GM21526 (cell line): ENCODE measurements at regions not wholly inside any gene's neighbourhood (a gene's known extent, or its start where the extent isn't known, plus 50 kb on each side); places are given as distances from the start of the nearest gene placed in this dataset.
"Not testable (repeated sequence)": the region's sequence is repeated elsewhere in the genome, so short reads cannot be mapped to it uniquely, and the experiment has no call there.

Experiments used
- ATAC-seq: cut with Tn5 transposase; IDR thresholded peaks from one replicate; pipeline ENCODE4 v1.9.1; 2021; ENCODE audit warnings: moderate library complexity; ENCODE audit not compliant: unreplicated experiment, low FRiP score

DNA sequence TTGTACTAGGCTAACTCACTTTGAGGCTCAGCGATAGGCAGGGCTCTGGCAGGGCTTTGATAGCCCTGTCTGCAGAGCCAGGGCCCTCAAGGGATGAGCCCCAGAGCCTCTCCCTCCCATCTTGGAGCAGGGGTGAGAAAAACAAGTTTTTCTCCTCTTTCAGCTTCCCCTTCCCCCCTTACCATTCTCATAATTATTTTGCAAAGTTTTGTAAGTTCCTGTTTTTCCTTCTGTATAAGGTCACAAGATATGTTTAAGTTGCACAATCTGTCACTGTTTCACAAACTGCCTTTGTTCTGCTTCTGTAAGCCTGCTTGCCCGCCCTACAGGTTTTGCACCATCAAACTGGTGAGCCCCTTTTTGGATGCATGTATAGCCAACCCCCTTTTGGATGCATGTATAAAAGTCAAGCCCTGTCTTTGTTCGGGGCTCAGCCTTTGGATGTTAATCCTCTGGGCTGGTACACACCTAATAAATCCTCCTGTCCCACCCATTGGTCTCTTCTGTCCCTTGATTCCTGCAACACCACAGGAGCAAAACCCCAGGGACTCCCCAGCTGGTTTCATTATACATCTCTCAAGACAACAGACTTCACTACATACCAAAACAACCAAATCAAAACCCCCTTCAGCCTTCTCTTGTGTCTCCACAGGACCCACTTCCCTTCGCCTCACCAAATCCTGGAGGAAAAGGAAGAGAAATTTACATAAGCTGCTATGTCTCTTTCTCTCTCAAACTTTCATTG is 52.5 kb upstream of the RESF1 start:
- no peak for ATAC-seq

DNA sequence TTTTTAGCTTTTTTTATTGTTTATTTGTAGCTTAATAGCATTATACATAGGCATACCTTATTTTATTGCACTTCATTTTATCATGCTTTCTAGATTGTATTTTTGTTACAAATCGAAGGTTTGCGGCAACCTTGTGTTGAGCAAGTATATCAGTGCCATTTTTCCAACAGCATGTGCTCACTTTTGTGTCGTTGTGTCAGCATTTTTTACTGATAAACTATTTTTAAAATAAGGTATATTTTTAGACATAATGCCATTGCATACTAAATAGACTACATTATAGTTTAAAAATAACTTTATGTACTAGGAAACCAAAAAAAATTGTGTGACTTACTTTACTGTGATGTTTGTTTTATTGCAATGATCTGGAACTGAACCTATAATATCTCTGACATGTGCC is 56.2 kb upstream of the RESF1 start:
- no peak for ATAC-seq

DNA sequence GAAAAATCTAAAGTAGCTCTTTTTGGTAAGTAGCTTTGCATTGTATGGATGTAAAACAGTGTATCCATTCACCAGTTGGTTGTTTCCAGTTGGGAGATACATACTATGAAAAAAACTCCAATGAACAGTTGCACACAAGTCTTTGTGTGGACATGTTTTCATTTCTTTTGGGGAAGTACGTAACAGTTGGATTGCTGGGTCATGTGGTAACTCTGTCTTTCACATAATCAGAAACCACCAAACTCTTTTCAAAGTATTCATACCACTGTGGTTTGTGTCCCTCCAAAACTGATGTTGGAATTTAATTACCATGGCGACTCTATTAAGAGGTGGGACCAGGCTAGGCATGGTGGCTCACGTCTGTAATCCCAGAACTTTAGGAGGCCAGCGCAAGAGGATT is 58.9 kb upstream of the RESF1 start:
- ATAC-seq, result no peak

DNA sequence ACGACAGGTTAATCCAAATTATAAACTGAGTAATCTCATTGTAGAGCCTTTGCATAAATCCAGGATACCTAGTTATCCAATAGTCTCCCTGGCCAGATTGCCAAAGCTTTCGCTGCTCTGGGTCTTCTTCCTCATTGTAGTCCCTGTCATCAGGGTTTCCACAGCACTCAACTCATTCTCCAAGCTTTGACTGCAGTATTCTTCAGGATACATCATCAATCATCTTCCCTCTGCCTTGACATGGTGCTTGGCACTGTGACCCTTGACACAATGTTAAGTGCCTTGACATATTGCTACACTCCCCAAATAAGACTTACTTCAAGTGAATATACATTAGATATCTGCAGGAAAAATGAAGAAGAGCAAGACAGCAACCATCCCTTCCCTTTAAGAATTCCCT is 60.1 kb upstream of the RESF1 start:
- no peak for ATAC-seq

DNA sequence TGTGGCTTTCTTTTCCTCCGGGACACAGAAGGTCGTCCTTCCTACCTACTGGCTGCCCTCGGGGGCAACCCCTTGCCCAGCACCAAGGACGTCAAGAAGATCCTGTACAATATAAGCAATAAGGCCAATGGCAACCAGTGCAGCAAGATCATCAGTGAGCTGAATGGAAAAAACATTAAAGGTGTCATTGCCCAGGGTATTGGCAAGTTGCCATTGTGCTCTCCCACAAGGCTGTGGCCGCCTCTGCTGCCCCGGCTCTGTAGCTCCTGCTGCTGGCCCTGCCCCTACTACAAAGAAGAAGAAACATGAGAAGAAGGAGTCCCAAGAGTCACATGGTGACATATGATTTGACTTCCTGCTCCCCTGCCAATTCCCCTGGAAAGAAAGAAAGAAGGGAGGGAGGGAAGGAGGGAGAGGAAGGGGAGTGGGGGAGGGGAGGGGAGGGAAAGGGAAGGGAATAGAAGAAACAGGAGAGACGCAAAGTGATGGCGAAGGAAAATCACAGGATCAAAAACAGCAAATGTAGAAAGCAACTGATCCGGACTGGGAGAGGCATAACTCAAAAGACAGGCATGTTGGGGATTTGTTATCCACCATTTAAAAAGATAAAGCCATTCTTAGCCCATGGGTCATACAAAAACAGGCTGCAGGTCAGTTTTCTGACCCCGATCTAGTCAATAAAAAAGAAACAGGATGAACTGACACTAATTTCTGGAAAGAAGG is 61.3 kb upstream of the RESF1 start:
- ATAC-seq, result no peak

DNA sequence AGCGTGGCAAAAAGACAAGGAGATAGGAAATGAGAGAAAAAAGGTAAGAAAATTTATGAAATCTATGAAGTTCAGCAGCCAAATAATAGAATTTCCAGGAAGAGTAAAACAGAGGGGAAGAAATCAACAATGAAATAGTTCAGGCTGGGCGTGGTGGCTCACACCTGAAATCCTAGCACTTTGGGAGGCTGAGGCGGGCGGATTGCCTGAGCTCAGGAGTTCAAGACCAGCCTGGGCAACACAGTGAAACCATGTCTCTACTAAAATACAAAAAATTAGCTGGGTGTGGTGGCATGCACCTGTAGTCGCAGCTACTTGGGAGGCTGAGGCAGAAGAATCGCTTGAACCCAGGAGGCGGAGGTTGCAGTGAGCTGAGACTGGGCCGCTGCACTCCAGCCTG is 62.1 kb upstream of the RESF1 start:
- not testable (repeated sequence) for ATAC-seq

DNA sequence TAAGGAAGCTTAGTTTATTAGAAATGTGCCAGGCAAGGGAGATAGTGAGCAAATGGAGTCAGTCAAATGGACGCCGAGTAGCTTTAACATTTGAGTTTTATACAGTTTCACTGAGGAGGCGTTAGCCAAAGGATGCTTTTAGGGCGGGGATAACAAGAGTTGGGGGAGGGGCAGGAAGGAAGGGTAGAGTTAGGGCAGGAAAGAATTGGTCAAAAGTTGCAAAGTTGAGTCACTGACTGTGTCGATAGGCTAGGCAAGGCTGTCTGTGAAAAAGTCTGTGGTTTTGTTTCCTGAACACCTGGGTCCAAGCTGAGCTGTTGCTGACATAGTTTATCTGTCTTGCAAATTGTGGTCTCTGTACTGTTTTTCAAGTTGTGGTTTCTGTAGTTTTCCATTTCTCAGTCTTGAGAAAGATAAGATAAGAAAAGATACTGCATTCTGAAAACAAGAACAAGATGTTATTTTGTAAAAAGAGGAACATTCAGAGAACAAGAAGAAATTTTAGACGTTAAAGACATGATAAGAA is 62.6 kb upstream of the RESF1 start:
- ATAC-seq, result peak; percentile 99

DNA sequence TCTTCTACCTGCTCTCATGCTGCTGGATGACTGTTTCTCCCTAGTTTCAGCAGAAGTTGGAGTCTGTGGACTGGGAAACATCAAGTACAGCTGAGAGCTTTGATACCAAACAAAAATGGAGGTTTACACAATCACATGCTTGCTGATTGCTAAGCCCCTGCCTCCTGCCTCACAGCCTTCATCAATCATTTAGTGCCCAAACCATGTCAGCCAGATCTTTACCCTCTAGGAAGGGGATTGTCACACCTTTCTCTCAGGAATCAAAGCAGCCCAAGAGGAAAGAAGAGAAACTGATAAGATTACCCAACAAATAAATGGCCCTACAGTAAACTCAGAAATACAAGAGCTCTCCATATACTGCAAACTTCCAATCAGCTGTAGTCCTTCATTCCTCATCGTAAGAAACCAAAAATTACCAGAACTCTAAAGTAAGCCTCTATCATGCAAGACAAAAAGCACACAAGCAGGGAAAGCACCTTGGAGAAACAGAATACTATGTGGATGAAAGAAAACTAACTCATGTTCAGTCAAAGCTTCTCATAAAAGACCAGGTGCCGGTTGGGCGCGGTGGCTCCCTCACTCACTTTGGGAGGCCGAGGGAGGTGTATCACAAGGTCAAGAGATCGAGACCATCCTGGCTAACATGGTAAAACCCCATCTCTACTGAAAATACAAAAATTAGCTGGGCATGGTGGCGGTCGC is 63.6 kb upstream of the RESF1 start:
- ATAC-seq, result no peak

DNA sequence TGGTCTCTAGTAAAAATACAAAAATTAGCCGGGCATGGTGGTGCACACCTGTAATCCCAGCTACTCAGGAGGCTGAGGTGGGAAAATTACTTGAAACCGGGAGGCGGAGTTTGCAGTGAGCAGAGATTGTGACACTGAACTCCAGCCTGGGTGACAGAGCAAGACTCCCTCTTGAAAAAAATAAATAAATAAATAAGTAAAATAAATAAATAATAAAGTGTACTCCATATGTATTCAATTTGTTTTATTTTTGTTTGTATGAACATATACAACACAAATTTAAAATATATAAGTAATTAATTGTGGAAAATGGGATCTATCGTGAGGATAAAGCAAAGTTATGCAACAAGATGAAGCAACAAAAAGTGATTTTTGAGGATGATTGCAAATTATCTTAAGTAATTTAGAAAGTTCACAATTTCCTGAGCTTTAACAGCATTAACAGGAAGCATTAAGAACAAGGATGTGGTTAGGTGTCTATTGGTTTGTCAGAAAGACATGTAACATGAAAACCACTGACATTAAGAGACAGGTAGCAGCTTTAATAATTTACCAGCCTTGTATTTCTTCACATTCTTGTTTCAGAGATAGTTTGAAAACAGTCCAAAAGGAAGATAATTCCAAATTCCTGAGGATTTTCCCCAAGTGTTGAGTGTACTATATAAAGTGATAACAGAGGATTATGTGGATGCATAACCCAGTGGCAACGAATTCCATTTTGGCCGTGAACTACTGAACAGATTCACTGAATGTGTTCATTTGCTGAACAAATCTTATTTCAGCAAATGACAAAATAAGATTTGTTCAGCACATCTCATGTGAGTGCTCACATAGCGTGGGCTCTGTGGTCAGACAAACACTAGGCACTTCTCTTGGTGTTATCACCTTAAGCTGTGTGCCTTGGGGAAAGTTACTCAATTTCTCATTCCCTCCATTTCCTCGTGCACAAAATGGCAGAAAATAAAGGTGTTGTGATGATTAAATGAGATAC is 68.6 kb upstream of the RESF1 start:
- ATAC-seq, result no peak

DNA sequence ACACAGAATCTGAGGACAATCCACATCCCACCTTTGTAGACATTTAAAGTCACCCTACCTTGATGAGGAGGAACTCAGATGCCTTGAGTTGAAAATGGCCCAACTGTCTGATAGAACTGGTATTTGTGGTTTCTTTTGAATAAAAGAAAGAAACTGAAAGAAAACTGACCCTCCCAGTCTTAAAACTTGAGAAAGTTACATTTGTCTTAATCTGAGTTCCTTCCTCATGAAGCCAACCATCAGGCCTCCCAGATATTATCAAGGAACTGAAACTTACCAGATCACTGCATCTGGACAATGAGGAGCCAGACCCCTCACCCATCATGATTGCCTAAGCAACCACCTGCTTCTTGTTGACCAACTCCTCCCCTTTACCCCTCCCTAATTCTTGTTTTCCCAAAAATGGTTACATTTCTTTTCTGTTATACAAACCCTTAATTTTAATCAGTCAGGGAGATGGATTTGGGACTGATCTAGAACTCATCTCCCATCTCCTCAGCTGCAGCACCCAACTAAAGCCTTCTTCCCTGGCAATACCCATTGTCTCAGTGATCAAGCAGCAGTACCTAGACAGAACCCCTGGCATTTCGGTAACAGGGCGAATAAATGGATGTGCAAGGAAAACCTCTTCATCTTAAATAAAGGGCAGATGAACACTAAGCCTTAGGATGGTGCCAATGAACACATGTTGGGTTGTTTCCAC is 72.0 kb upstream of the RESF1 start:
- ATAC-seq, result no peak

DNA sequence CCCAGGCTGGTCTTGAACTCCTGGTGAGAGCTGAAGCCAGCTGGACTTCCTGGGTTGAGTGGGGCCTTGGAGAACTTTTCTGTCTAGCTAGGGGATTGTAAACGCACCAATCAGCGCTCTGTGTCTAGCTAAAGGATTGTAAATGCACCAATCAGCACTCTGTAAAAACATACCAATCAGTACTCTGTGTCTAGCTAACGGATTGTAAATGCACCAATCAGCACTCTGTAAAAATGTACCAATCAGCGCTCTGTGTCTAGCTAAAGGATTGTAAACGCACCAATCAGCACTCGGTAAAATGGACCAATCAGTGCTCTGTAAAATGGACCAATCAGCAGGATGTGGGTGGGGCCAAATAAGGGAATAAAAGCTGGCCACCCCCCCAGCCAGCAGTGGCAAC is 76.5 kb upstream of the RESF1 start:
- ATAC-seq, result not testable (repeated sequence)

DNA sequence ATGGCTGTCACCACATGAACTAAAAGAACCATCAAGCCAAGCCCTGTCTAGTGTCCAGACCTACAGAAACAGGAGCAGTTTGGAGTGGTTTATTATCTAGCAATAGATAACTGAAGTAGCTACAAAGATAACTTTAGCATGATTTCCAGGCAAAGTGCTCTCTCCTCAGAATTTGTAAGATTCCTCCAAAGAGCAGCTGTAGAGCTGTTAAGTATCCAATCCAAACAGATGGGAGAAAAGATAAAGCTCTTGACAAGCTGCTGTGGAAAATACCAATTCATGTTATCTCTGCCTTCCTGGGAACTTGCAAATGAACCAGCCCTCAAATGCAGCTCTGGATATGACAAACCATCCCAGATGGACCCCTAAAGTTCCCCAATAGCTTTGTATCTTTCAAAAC is 78.9 kb upstream of the RESF1 start:
- no peak for ATAC-seq

DNA sequence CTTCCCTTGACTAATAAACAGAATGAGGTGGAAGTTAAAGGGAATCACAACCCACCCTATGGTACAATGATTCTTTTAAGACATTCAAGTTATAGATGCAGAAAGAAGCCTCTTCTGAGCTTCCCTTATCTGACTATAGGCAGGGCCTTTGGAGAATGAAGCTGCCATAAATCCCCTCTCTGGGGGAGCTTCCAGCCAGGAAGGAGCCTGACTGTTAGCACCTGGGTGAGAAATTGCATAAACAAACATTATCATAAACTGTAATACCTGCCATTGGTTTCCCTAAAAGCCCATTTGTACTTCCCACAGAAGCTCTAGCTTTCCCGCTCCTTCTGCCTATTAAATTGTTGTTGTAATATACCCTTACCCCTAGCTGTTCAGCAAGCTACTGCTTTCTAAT is 81.3 kb upstream of the RESF1 start:
- no peak for ATAC-seq

DNA sequence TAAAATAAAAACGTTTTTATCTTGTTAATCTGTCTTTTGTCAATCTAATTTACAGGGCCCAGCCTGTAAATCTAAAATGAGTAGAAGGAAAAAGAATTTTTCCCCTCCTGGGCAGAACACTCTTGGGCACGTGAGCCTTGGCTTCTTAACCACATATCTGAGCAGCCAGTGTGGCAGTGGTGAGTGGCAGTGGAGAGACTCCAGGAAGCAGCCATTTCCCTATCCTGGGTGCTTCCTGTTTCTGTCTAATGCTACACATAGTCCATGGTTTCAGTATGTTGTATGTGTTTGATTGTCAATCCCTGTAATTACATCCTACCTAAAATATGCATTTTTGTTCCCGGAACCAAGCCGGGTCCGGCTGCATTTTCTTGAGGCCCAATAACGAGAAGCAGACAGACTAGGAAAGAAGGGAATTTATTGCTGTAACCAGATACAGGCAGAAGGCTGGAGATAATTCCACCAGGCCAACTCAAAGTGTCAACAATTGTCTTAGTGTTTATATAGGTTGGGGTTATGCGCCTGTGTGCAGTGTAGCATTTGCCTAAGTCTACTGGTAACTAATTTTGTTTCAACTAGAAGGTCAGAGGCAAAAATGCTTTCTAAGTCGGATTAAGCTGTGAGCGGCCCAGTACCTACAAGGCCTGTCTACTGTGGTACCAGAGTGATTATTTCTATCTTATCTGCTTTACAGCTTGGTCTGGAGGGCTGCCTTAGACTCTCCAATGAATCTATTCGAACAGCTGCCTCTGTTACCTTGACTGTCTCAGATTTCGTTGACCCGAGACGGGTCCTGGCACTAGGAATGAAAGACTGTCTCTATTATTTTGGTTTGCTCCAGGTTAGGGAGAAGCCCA is 82.4 kb upstream of the RESF1 start:
- no peak for ATAC-seq

DNA sequence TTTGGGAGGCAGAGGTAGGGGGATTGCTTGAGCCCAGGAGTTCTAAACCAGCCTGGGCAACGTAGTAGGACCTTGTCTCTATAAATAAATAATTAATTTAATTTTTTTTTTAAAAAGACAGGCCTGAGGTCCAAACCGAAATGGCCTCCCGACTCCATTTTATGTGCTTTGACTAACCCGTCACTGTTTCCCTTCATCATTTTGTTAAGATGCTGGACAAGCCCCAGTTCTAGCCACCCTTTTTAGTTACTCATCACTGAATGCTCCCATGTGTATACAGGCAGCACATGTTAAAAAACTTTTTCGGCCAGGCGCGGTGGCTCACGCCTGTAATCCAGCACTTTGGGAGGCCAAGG is 83.6 kb upstream of the RESF1 start:
- ATAC-seq, result no peak

DNA sequence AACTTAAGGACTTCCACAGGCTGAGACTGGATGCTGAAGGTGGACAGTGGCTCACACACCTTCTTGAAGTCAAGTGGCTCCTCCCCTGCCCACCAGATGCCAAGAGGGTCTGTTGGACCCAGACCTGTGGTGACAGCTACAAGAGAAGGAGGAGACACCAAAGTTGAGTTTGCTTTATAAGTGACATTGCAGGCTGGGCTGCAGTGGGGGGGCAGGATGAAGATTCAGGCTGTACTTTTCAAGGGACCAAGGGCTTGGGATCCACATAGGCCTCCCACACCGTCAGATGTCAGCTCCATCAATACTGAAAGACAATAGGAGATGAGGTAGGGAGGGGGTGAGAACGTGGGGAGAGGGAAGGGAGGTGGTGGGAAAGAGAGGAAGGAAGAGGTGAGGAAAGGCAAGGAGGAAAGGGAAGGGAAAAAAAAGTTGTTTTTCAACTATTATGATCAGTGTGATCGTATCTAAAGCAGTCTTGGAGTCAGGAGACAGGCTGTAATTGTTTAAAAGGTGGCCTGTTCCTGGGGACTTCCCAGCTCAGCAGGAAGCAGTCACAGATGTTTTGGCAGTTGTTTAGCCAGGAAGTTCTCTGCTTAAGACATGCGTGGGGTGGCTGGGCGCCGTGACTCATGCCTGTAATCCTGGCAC is 84.1 kb upstream of the RESF1 start:
- peak; percentile 74 for ATAC-seq

DNA sequence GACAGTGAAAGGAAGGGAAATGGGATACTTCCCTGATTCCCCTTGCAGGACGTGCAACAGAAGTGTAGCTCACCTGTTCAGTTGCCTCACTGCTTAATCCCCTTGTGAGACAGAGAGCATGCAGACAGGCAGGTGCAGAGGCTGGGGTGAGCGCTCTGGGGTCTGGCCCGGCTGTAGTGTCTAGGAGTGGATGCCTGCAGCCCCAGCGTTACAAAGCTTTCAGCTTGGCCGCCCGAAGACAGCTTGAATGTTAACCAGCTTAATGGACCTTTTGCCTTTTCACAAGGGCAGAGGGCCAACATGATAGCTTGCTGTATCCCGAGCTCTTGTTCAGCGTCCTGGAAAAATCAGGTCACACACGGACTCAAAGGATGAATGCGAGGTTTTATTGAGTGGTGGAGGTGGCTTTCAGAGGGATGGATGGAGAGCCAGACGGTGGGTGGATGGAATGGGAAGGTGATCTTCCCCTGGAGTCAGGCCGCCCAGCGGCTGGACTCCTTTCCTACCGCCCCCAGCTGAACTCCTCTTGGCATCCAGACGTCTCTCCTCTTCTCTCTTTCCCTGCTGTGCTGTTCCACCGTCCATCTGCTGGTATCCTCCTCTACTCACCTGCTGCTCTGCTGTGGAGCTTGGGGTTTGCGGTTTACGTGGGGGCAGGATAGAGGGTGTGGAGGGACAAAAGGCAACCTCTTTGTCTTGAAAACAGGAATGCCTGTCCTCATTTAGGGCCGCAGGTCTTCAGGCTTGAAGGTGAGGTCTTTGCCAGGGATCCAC is 86.2 kb upstream of the RESF1 start:
- no peak for ATAC-seq

DNA sequence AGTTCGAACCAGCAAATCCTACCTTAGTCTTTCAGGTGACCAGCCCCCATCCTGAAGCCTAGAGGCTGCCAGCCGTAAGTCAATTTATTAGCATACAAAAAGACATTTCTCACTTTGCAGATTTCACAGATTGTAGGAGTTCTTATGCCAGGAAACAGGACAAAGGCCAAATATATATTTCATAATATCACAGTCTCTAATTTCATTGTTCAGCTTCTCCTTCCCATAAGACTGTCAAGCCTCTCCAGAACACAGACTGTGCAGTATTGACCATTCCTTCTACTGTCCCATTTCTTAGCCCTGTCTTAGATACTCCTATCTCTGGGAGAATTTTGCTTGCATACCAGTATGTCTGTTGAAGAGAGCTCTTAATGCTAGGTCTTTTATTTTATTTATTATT is 89.2 kb upstream of the RESF1 start:
- no peak for ATAC-seq
